Left renal pelvis (tissue), 4 donors: ENCODE measurements at regions not wholly inside any gene's neighbourhood (a gene's known extent, or its start where the extent isn't known, plus 50 kb on each side); places are given as distances from the start of the nearest gene placed in this dataset.

ENCODE experiments used
- DNase-seq, 4 donors: peaks; one replicate each; pipeline ENCODE4 v3.0.0-alpha.2; 2013; ENCODE audit warnings: low read depth in 4 of 4, low spot score in 3 of 4

DNA sequence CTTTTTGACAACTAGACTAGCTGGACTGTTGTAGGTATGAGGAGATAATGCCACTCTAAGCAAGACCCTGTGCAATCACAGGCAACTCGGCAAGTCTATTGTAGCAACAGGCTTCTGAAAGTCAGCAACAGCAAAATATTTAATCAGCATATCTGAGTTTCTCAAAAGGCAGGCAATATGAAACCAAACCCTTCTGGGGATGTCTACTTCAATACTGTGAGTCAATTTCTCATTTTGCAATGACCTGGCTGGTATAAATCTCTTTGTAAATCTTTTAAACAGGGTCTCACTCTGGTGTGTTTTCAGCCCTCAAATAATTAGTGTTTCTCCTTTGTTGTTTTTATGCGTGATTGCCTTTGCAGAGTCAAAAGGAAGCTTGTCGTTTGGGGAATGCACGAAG lies 1044.5 kb downstream of the NTRK3 start:
- DNase-seq = no peak

DNA sequence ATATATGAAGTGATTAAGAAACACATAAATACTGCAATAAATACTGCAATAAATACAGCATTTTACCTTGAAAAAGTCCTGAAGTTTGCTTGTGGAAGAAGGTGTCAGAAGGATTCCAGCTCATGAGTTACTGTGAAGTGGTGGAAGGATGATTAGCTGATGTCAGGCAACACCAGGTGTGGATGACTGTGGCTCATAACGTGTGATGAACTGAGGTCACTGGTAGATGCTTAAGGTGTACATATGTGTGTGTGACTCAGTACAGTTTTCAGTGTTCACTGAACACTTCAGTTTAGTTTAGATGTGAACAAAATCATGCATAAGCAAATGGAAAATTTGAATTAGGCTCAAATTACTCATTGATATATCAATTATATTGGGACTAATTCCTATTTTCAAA lies 1045.0 kb downstream of the NTRK3 start:
- DNase-seq = no peak

- DNase-seq = no peak
Measured at GRCh38 chr15:87209891-87210689, 1046.4 kb downstream of the NTRK3 start.

DNA sequence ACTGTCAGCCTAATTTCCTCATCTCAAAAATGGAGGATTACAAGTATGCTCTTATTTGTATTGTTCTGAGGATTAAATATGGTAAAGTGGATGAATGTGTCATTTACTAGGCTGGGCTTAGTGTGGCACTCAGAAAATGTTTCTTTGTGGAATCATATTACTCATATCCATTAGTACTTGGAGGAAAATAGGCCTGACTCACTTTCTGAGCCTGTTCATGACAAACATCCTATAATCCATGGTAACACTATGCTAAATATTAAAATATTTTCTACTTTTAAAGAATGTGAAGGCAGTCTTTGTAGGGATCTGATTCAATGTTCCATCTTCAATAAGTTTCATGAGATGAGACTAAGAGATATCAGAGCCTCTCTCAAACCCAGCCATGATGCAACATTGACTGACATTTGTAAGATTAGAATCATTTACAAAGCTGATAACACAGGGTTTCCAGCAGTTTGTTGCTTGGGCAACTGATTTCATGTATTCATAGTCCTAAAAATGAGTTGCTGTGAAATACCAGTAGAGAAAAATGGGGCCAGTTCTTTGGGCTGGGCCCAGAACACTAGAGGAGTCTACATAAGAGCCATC lies 1048.5 kb downstream of the NTRK3 start:
- DNase-seq = no peak

- DNase-seq = no peak
Measured at GRCh38 chr15:87207251-87207650, 1049.3 kb downstream of the NTRK3 start.

DNA sequence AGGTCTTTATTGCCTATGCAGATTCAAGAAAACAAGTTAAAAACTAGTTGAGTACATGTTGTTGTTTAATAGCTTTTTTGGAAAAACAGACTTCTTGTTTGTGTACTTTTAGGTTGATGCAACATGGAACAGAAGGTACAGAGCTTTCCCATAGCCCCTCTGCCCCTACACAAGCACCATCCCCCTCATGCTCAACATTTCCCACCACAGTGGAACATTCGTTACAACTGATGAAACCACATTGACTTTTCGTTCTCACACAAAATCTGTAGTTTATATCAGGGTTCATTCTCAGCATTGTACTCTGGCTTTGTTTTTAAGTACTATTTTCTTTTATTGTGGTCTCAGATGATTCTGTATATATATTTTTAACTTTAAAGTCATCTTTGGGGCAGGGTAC lies 1054.6 kb downstream of the NTRK3 start:
- DNase-seq = no peak

DNA sequence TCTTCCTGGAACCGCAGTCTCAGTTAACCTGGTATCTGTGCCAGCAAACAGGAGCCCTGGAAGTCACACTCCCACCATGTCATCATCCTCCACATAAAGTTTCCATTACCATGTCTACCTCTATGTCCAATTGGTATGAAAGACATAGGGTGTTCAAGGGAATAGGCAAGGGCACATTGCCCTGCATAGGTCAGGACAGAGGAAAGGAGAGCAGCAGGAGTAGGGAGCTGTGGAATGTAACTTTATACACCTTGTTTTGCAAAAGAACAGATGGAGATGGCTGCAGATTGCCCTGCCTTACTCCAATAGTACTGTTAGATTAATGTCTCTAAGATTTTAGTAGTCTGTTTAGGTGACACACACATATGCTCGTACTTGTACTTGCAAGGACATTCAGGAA lies 1056.4 kb downstream of the NTRK3 start:
- no peak for DNase-seq

DNA sequence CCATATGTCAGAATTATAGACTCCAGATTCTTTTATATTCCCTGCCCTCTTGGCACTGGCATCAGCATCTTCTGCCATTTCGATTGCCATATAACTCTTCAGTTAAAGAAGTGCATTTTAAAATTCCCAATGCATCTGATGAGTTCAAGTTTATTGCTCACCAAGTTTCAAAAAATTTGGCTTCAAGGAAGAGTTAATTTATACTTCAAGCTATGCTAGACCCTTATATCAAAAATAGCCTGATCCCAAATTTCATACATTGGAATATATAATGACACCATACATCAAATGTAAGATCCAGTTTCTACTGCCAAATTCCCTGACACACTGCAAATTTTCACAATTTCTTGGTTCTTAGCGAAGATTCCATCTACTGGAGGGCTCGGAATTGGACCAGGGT lies 1058.6 kb downstream of the NTRK3 start:
- DNase-seq = no peak

- DNase-seq = no peak
Measured at GRCh38 chr15:87196498-87196897, 1060.0 kb downstream of the NTRK3 start.

GRCh38 chr15:87193481-87193880 lies 1063.1 kb downstream of the NTRK3 start:
- no peak for DNase-seq

- DNase-seq = no peak
Measured at GRCh38 chr15:87167706-87168105, 1088.0 kb downstream of the AGBL1 start.

DNA sequence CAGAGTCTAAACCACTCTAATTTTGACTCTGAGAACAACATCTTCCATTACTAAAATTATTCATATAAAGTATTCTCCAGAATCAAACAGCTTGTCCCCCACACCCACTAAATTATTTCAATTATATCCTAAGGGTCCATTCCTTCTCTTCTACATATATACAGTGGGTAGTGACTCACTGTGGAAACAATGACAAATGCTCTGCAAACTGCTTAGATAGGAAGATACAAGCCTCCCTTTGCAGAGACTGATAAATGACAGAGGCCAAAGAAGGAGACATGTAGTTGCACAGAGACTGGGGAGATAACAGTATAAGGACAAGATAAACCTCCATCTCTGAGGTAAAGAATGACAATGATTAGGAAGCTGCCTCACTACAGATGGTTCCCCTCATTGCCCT lies 1087.4 kb downstream of the AGBL1 start:
- no peak for DNase-seq

- DNase-seq = no peak
Measured at GRCh38 chr15:87155771-87156170, 1076.1 kb downstream of the AGBL1 start.

DNA sequence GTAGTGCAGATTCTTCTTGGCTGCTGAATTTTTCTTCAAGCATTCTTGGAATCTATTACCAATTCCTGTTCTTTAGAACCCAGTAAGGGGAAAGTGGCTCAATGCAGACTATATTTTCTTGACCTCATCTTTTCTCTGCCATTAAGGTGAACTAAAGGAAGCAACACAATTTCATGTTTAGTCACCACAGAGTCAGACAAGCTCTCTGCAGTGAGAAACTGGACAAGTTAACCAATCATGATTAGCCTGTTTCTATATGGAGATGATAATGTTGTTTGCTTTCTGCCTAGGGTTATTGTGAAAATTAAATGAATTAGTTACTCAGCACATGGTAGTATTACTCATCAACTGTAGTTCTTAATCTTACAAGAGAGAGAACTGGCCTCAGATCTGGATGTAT lies 1075.1 kb downstream of the AGBL1 start:
- no peak for DNase-seq

DNA sequence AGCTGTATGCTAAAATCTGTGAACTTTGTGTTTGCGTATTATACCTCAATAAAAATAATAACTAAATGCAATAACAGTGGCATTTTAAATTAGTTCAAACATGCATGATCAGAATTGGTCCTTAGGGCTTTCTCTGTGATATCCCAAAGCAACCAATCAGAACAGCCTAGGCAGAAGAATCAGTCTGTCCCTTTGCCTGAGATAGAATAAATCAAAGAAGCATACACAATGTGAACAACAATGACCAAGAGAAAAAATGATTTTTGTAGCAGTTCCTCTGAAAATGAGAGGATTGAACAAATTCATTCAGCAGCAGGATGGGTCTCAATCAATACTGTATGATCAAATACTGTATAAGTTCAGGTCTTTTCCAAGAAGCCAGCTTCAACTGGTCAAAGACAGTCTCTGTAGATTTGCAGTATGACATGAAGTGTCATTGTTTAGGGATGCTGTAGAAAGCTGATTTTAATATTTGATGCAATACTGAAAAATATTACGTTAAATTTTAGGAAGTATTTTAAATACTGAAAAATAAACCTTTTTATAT lies 1071.6 kb downstream of the AGBL1 start:
- no peak for DNase-seq

GRCh38 chr15:87145696-87146095 lies 1066.0 kb downstream of the AGBL1 start:
- no peak for DNase-seq

- no peak for DNase-seq
Measured at GRCh38 chr15:87144775-87145174, 1065.1 kb downstream of the AGBL1 start.

DNA sequence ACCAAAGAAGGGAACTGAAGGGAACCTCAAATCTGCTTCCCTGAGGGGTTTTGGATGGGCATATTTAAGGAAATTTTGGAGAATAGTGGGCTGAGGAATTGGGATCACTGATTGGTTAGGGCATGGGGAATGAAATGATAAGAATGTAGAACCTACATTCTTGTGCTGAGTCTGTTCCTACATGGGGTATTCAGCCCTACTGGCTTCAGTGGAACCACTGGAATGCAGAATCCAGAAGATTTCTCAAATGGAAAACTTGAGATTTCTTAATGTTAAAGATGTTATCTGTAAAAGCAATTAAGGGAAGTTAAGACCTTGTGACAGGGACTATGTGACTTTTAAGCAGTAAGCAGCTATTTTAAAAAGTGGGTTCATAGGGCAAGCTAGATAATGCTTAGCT lies 1062.4 kb downstream of the AGBL1 start:
- DNase-seq = no peak

GRCh38 chr15:87135109-87135508 lies 1055.4 kb downstream of the AGBL1 start:
- DNase-seq = no peak

- no peak for DNase-seq
Measured at GRCh38 chr15:87133704-87134103, 1054.0 kb downstream of the AGBL1 start.

GRCh38 chr15:87131067-87131466 lies 1051.4 kb downstream of the AGBL1 start:
- no peak for DNase-seq

DNA sequence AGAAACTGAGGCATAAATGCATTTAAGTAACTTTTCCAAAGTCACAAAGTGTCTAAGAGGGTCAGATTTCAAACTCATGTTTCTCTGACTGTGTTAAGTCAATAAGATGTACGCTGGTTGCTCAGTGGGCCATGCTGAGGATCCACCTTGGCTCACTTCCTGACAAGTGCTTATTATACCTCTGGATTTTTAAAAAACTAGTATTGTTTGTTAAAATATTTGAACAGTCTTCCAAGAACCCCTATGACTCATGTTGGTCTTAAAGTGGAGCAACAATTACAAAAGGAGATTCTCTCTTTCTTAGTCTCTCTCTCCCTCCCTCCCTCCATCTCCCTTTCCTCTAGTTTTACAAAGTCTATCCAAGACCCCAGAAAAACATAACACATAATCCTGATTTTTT lies 1050.2 kb downstream of the AGBL1 start:
- no peak for DNase-seq
